DND-41 (cell line): ENCODE measurements at regions not wholly inside any gene's neighbourhood (a gene's known extent, or its start where the extent isn't known, plus 50 kb on each side); places are given as distances from the start of the nearest gene placed in this dataset.

Experiments used
- EZH2 ChIP-seq: IDR thresholded peaks from 3 replicates; pipeline ENCODE4 v1.6.1; 2012; ENCODE audit warnings: borderline replicate concordance, low read depth, mild to moderate bottlenecking, moderate library complexity, low read length, inconsistent platforms; ENCODE audit not compliant: severe bottlenecking
- TF ChIP-seq, protein P1 (sequence below): IDR thresholded peaks from 2 replicates; pipeline ENCODE4 v1.5.1; 2012; ENCODE audit warnings: borderline replicate concordance, low read length, moderate library complexity, mild to moderate bottlenecking; ENCODE audit not compliant: poor library complexity, severe bottlenecking; ENCODE audit errors: extremely low read depth

DNA sequence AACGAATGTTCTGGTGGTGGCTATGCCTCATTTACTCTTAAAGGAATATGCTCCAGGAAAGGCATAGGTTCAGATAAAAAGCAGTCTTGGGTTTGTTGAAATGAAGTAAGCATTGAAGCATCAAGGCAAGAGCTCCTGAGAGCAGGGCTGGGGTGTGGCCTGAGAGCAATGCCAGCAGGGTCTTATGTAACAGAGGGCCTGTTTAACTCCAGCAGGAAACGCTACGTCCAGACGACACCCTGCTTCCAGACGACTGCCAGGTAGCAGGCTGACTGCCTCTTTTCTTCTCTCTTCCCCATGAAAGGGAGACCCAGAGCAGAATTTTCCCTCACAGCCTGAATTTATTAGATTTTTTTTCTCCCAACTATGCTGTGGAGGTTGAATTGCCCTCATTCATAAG lies 127.2 kb upstream of the SLC5A12 start:
- TF ChIP-seq, protein P1, sequence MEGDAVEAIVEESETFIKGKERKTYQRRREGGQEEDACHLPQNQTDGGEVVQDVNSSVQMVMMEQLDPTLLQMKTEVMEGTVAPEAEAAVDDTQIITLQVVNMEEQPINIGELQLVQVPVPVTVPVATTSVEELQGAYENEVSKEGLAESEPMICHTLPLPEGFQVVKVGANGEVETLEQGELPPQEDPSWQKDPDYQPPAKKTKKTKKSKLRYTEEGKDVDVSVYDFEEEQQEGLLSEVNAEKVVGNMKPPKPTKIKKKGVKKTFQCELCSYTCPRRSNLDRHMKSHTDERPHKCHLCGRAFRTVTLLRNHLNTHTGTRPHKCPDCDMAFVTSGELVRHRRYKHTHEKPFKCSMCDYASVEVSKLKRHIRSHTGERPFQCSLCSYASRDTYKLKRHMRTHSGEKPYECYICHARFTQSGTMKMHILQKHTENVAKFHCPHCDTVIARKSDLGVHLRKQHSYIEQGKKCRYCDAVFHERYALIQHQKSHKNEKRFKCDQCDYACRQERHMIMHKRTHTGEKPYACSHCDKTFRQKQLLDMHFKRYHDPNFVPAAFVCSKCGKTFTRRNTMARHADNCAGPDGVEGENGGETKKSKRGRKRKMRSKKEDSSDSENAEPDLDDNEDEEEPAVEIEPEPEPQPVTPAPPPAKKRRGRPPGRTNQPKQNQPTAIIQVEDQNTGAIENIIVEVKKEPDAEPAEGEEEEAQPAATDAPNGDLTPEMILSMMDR: no peak
- no peak for TF ChIP-seq EZH2
